ENCODE measurements at regions not wholly inside any gene's neighbourhood (a gene's known extent, or its start where the extent isn't known, plus 50 kb on each side); places are given as distances from the start of the nearest gene placed in this dataset.

GRCh38 chr6:91926827-91927226 lies 1340.0 kb upstream of the MAP3K7 start:
- Histone ChIP-seq H3K36me3 (ENCODE audit: control insufficient read depth in 2 of 4, insufficient read depth in 4 of 4, low read length in 3 of 4) (no peaks in the 10 kb centered on the region), H2BK15ac (ENCODE audit: low read length) (no peak overlapping the region), H3K18ac (ENCODE audit: extremely low read depth, low read length) (no peak overlapping the region), H3K27me3 (replicated peaks in 1 of 4; ENCODE audit: control insufficient read depth in 3 of 4, extremely low read depth in 1 of 4, insufficient read depth in 3 of 4, low read length in 3 of 4) (no peaks in the 10 kb centered on the region), H3K4me1 (replicated peaks in 1 of 4; ENCODE audit: control insufficient read depth in 3 of 4, insufficient read depth in 4 of 4, low read length in 3 of 4) (no peaks in the 10 kb centered on the region), H3K56ac (replicated peaks; ENCODE audit: insufficient read length, low read depth, low read length) (no peak overlapping the region), H4K8ac (ENCODE audit: extremely low read depth, insufficient read depth, low read length) (no peak overlapping the region), H3K14ac (ENCODE audit: insufficient read length) (no peak overlapping the region), H3K23ac (ENCODE audit: insufficient read length) (no peak overlapping the region), H2BK12ac (ENCODE audit: low read depth, low read length) (no peak overlapping the region), H3K4ac (replicated peaks; ENCODE audit: insufficient read length, low read depth, low read length) (no peak overlapping the region), H4K91ac (replicated peaks; ENCODE audit: insufficient read length, low read length) (no peak overlapping the region), H3K27ac (ENCODE audit: low read depth, low read length) (no peak overlapping the region), H3K79me1 (ENCODE audit: low read depth, low read length) (no peaks in the 10 kb centered on the region), H3K9me3 (ENCODE audit: insufficient read depth in 2 of 2, low read depth in 1 of 2, low read length in 1 of 2) (no peaks in the 10 kb centered on the region), H3K4me3 (ENCODE audit: extremely low read depth in 1 of 4, insufficient read depth in 2 of 4, low read depth in 3 of 4, low read length in 4 of 4) (no peak overlapping the region), H3K79me2 (ENCODE audit: control insufficient read depth in 1 of 2, insufficient read depth in 2 of 2, low read length in 2 of 2) (no peaks in the 10 kb centered on the region), H4K5ac (ENCODE audit: insufficient read length, low read depth, low read length) (no peak overlapping the region), H3K9ac (replicated peaks in 1 of 4; ENCODE audit: extremely low read depth in 1 of 4, low read depth in 3 of 4, low read length in 3 of 4) (no peak overlapping the region), H2BK20ac (ENCODE audit: low read length) (no peak overlapping the region), H2AK5ac (ENCODE audit: low read depth, low read length) (no peak overlapping the region), H2AFZ (ENCODE audit: low read length) (no peak overlapping the region; the same call in 1 of the 2 replicates), H3K23me2 (ENCODE audit: low read depth, low read length) (no peaks in the 10 kb centered on the region), H2BK120ac (replicated peaks; ENCODE audit: low read depth, low read length) (no peak overlapping the region), H4K20me1 (replicated peaks in 1 of 2; ENCODE audit: control insufficient read depth in 1 of 2, insufficient read depth in 2 of 2, low read length in 2 of 2) (no peaks in the 10 kb centered on the region), H3K4me2 (ENCODE audit: insufficient read depth in 1 of 2, low read depth in 2 of 2, low read length in 2 of 2) (no peak overlapping the region), H2BK5ac (ENCODE audit: low read depth, low read length) (no peak overlapping the region)
- no peak for DNase-seq (ENCODE audit: low read depth in 1 of 2, low spot score in 2 of 2)
- no peak for FAIRE-seq
- 96% methylated on average over 13 of the region's 15 CpGs; no CpG with 5 or more reads in 1 of the 2 experiments for WGBS, 2 experiments (ENCODE audit: extremely low coverage in 1 of 2, insufficient coverage in 1 of 2, insufficient read length in 1 of 2, insufficient replicate concordance in 2 of 2, low coverage in 1 of 2, low lambda C conversion rate in 2 of 2, missing lambda C conversion rate in 1 of 2)
- CTCF ChIA-PET (ENCODE audit: partially characterized antibody), result no interaction called here
- TF ChIP-seq SIRT6 (IDR thresholded peaks at IDR 0.05; ENCODE audit: low read length) (no peak), SP2 (IDR thresholded peaks at IDR 0.05; ENCODE audit: low read length) (no peak)
- POLR2A ChIA-PET (ENCODE audit: partially characterized antibody), result no interaction called here

All from H1 (cell line).